ENCODE measurements at regions not wholly inside any gene's neighbourhood (a gene's known extent, or its start where the extent isn't known, plus 50 kb on each side); places are given as distances from the start of the nearest gene placed in this dataset.

- H3K4me3 ChIP-seq (ENCODE audit: low read depth, low read length) = no peak overlapping the region
- TF ChIP-seq, protein P1, sequence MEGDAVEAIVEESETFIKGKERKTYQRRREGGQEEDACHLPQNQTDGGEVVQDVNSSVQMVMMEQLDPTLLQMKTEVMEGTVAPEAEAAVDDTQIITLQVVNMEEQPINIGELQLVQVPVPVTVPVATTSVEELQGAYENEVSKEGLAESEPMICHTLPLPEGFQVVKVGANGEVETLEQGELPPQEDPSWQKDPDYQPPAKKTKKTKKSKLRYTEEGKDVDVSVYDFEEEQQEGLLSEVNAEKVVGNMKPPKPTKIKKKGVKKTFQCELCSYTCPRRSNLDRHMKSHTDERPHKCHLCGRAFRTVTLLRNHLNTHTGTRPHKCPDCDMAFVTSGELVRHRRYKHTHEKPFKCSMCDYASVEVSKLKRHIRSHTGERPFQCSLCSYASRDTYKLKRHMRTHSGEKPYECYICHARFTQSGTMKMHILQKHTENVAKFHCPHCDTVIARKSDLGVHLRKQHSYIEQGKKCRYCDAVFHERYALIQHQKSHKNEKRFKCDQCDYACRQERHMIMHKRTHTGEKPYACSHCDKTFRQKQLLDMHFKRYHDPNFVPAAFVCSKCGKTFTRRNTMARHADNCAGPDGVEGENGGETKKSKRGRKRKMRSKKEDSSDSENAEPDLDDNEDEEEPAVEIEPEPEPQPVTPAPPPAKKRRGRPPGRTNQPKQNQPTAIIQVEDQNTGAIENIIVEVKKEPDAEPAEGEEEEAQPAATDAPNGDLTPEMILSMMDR (IDR thresholded peaks at IDR 0.05; ENCODE audit: low read depth, low read length, missing control alignments) = no peak
- DNase-seq (ENCODE audit: low read depth) = no peak
These were observed 135.6 kb upstream of the ABI3BP start for GRCh38 chr3:101128786-101129185.

GRCh38 chr3:101128001-101128400 lies 134.8 kb upstream of the ABI3BP start:
- TF ChIP-seq, protein P1 (IDR thresholded peaks at IDR 0.05; ENCODE audit: low read depth, low read length, missing control alignments) = no peak
- no peak for DNase-seq (ENCODE audit: low read depth)
- no peak overlapping the region for H3K4me3 ChIP-seq (ENCODE audit: low read depth, low read length)

DNA sequence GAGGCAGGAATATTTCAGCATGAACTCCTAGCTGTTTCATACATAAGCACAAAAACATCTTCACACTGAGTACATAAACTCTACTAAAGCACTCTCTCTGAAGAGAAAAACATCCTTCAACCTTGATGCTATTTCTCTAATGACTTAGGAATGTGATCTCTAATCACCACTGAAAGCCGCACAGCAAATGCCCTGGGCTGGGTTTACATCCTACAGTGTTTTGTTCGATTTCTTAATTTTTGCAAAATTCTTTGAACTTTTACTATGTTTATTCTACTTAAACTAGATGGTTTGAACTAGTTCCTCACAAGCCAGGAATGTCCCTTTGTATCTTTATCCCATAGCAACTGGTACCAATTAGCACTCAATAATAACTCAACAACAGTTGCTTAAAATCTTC lies 130.9 kb upstream of the ABI3BP start:
- DNase-seq (ENCODE audit: low read depth) = no peak
- H3K4me3 ChIP-seq (ENCODE audit: low read depth, low read length) = no peak overlapping the region
- TF ChIP-seq, protein P1 (IDR thresholded peaks at IDR 0.05; ENCODE audit: low read depth, low read length, missing control alignments) = no peak

- no peak for DNase-seq (ENCODE audit: low read depth)
- TF ChIP-seq, protein P1 (IDR thresholded peaks at IDR 0.05; ENCODE audit: low read depth, low read length, missing control alignments) = no peak
- no peak overlapping the region for H3K4me3 ChIP-seq (ENCODE audit: low read depth, low read length)
These were observed 129.9 kb upstream of the ABI3BP start for GRCh38 chr3:101123081-101123480.

- TF ChIP-seq, protein P1 (IDR thresholded peaks at IDR 0.05; ENCODE audit: low read depth, low read length, missing control alignments) = no peak
- no peak overlapping the region for H3K4me3 ChIP-seq (ENCODE audit: low read depth, low read length)
- no peak for DNase-seq (ENCODE audit: low read depth)
These were observed 129.5 kb upstream of the ABI3BP start for GRCh38 chr3:101122681-101123080.

DNA sequence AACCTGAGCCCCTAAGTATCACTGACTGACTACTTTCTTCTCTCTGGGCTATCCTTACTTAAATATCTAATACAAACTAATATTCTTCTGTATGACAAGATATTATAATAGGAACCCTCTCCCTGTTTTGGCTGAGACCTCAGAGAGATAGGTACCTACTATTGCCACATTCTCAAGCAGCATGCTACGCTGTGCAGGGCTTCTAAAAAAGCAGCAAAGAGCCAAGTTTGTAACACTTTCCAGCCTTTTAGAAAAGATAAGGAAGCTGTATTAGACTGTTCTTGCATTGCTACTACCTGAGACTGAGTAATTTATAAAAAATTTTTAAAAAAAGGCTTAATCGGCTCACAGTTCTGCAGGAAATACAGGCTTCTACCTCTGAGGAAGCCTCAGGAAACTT lies 126.8 kb upstream of the ABI3BP start:
- DNase-seq (ENCODE audit: low read depth) = no peak
- no peak overlapping the region for H3K4me3 ChIP-seq (ENCODE audit: low read depth, low read length)
- TF ChIP-seq, protein P1 (IDR thresholded peaks at IDR 0.05; ENCODE audit: low read depth, low read length, missing control alignments) = no peak

DNA sequence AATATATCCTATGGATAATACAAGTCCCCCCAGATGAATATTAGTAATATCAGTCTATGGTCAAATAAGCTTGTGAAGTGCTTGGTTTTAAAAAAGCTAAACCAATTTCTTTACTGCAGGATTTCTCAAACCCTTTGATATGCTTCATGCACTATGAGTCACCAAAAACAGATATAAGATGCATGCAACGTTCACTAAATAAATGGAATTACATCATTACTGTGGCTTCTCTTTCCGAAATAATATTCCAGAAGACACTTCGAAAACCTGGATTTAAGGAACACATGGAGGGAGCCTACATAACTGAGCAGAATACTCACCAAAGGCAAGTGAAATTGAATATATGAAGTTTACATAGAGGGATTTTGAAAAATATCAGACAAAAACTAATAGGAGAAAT lies 126.3 kb upstream of the ABI3BP start:
- DNase-seq (ENCODE audit: low read depth) = no peak
- H3K4me3 ChIP-seq (ENCODE audit: low read depth, low read length) = no peak overlapping the region
- TF ChIP-seq, protein P1 (IDR thresholded peaks at IDR 0.05; ENCODE audit: low read depth, low read length, missing control alignments) = no peak
